CD4-positive, alpha-beta T cell treated with Interleukin-4 for 4 hours (primary cell): ENCODE measurements at regions not wholly inside any gene's neighbourhood (a gene's known extent, or its start where the extent isn't known, plus 50 kb on each side); places are given as distances from the start of the nearest gene placed in this dataset.
"Not testable (repeated sequence)": the region's sequence is repeated elsewhere in the genome, so short reads cannot be mapped to it uniquely, and the experiment has no call there.

Experiments used
- DNase-seq: peaks from one replicate; pipeline ENCODE4 v3.0.0-alpha.2; 2020

DNA sequence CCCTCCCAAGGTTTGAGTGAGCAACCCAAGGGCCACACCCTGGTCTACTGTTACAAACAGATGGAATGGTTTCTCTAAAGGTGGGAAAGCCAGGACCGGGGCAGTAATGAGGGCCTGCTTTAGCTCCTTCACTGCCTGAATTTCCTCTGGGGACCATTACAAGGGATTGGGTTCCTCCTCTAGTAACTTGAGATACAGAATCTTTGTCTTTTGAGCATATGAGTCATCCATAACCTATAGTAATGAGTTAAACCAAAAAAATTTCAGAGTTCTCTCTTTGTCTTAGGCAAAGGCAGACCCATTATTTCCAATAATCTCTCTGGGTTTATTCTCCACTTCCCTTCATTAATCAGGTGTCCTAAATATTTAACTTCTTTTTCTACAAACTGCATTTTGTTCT, 618.8 kb downstream of the HINT1 start:
- DNase-seq, result no peak

DNA sequence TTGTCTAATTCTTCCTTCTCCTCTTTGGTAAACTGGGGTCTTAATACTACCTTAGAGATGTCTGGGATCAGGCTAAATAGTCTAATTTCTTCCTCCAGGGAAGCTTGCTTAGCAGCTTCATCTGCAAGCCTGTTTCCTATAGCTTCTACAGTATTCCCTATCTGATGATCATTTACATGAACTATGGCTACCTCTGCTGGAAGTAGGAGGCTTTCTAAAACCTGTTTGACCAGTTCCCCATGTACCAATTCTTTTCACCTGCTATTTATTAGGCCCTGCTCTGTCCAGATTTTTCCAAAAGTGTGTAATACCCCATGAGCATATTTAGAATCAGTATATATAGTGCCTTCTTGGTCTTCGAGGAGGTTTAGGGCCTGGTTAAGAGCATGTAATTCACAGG, 619.8 kb downstream of the HINT1 start:
- DNase-seq, result no peak

DNA sequence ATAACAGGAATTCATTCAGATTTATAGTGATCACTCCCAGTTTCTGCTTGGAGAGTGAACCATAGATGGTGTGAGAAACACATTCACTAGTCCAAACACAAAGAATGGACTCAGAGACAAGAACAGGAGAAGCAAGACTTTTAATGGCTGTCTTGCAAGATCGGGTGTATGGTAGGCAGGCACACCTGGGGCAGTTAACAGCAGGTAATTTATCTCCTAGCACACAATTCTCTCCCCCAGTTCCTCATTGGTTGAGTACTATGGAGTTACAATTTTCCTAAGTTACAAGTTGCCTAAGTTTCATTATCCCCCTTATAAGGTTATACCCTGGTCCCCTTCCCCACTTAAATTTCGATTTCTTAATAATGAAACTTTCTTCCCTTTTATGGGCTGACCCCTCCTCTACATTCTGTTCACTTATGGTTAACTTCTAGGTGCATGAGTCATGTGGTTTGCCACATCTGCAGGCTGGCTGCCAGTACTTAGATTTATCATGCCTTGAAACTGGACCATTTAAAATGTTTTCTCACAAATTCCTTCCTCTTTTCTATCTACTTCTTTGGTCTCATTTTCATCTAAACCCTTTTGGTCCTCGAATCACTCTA, 623.3 kb downstream of the HINT1 start:
- DNase-seq, result no peak

DNA sequence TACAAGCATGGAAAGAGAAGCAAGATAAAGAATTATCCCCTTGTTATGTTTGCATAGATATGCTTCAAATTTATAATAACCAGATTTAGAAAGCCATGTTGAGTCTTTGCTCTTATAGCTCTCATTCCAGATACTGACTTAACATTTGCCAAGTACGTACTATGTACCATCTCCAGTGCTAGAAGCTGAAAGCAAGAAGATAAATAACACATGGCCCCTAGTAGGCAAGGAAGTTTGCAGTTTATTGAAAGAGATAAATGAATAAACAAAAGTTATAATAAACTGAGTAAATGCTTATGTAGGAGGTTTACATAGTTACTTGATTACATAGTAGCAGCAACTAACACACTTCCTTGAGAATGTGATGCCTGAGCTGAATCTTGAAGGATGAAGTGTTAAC, 628.4 kb downstream of the HINT1 start:
- no peak for DNase-seq

DNA sequence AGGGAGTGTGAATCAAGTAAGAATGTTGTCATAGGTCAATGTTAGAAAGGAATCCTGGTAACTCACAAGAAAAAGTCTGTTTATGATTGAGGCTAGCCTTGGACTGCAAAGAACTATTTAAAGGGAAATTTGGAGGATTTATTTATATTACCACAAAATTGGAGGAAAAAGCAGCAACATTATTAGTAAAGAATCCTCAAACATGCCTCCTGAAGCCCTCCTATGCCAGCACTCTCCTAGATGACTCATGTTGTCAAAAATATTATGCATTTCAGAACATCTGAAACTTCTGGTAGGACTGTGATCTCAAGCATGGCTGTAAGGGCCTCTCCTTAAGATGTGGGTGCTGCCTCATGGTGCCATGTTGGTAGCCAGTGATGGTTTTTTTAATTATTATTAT, 628.5 kb downstream of the CHSY3 start:
- no peak for DNase-seq

DNA sequence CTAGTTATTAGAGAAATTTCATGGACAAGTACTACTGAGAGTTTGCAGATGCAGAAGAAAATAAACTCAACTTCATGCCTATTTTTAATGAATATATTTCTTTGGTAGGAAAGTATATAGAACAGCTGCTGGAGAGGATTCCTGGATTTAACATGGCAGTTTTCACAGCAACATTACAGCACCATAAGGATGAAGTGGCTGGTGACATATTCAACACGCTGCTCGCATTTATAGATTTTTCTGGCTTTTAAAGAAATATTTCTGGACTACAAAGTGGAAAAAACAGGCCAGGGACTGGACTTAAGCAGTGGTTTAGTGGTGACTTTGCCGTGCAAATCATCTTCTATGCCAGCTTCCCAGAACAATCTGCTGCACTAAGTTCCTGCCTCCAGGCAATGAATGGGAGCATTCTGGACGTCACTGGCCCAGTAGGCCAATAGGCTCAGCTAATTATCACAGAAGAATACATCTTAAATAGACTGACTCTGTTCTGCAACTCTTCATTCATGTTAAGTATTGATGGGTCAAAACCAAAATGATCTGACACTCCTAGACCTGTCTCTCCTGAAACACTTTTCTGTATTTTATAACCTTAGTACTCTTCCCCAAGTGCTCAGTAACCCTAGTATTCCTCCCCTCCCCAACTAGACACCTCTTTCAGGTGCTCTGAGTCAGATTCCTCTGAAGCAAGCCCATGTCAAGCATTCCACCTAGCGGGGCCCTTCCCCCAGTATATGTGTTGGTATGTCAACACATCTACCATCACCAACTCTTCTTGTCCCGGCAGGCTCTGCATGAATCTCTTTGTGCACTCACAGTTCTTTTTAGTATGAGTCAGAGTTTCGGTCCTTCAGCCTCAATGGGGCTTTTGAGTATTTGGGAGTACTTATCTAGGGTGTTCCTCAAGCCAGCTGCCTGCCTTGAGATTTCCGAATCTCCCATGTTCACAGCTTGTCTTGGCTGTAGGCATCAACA, 625.5 kb downstream of the CHSY3 start:
- DNase-seq, result no peak

DNA sequence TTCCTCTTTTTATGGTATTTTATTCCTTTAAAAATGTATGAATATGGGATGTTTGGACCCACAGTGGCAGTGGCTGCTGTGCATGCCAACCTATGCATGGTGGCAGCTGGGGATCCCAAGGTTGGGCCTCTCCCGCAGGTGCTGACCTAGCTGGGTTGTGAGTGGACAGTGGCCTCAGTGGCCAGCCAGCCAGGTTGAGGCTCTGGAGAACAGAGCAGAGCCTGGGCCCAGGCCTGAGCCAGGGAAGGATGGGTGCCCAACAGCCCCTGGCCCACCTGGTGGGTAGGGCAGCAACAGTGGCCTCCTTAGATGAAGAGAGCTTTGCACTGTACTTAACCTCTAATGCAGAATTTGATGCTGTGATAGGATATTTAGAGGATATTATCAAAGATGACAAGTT, 624.8 kb downstream of the CHSY3 start:
- DNase-seq, result no peak

DNA sequence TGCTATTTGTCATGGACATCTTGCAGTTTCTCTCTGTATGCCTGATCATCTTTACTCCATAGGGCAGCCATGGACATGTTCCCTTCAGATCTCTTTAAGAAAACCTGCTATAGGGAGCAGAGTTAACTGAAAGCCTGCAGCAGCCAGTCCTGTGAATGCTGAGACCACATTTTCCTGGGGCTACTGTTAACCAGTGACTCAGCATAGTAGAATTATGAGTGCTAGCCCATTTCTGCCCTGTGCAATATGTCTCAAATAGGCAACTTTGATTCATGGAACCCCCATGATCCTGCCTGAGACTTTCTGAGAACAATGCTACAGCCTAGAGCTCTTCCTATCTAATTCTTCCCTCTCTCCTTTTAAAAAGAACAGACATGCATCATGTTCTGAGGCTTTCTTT, 624.2 kb downstream of the CHSY3 start:
- DNase-seq, result no peak

DNA sequence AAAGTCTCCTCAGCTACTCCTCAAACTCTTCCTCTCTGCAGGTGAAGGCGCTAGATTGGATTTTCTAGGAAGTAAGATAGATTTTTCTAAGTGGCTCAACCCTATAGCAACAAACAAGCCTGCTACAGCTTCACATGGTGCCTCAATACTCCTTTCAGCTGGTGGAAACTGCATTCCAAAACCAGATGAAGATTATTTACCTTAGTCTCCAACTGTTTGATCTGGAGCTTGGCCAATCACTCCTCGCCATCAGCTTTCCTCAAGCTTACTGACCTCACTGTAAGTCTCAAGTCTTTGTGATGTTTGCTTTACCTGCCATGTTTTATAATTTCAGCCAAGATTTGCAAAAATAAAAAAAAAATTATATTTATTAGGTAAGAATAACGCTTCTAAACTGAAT, 622.4 kb downstream of the CHSY3 start:
- no peak for DNase-seq

DNA sequence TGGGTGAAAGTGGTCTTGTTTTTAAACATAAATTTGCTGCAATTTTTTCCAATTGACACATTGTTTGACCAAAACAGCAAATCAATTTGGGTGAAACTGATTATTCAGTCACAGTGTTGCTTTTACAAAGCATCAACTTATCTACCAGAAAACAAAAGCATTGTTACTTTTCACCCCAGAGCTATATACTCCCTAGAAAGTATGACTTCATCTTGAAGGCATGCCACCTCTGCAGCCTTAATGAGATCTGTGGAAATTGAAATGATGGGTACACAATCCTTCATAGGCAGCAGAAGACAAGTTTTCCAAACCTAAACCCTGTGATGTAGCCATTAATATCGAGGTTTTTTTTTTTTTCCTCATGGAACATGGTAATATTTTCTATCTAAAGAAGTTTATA, 615.9 kb downstream of the CHSY3 start:
- DNase-seq, result no peak

DNA sequence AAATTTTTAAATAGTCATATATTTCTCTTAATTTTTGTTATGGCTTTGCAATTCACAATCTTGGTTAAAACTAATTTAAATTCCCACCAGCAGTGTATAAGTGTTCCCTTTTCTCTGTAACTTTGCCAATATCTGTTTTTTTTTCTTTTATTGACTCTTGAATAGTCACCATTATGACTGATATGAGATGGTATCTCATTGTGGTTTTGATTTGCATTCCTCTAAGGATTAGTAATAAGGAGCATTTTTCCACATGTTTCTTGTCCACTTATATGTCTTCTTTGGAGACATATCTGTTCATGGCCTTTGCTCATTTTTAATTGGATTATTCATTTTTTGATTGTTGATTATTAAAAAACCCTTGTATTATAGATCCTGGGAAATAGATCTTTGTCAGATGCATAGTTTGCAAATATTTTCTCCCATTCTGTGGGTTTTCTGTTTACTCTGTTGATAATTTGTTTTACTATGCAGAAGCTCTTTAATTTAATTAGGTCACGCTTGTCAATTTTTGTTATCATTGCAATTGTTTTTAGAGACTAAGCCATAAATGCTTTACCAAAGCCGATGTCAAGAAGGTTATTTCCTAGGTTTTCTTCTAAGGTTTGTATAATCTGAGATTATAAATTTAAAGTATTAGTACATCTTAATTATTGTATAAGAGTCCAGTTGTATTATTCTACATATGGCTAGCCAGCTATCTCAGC, 610.9 kb downstream of the CHSY3 start:
- no peak for DNase-seq

DNA sequence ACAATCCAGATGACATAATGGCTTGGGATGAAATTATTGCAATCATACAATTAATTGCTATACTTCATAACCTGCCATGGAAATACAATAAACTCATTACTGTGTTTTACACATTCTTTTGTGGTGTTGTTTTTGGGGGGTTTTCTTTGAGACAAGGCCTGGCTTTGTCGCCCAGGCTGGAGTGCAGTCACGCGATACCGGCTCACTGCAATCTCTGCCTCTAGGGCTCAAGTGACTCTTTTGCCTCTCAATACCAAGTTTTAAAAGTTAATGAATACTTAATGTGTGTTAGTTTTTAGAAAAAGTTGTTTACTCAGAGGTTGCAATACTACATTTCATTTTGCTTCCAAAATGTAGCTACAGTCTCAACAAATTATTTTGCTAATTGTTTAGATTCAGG, 598.4 kb downstream of the CHSY3 start:
- DNase-seq, result no peak

DNA sequence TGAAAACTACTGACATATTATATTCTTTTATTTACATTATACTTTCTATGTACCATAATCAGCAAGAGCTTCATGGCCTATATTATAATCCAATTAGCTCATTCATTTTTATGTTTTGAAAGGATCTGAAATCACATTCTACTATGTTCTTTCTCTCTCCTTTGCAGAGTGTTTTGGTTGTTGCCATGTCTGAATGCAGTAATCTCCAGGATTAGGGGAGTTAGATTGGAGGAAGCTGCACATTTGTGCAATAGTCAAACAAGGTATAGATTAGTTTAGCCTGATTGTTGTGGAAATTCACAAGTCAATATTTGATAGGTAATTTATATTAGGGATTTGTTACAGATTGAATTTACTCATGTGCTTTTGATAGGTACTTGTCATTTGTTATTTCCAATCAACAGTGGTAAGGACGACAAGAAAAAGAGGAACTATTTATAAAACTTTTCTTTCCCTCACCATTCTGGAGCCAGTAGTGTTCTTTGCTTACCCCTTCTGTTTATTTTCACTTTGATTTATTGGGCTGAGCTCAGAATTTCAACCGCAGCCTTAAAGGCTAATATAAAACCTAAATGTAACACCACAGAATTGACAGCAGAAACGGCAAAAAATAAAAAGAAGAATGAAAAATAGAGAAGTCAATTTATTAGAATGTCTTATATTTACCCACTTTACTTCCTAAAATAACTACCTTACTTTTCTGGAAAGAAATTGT, 597.0 kb downstream of the CHSY3 start:
- DNase-seq, result no peak

DNA sequence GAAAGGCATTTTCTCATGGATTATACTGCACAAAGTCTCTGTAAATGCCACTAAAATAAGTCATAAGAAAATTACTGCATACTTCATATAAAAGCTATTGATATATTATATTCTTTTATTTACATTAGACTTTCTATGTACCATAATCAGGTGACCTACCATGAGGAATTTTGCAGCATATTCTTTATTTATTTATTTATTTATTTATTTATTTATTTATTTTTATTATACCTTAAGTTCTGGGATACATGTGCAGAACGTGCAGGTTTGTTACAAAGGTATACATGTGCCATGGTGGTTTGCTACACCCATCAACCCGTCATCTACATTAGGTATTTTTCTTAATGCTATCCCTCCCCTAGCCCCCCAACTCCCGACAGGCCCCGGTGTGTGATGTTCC, 596.2 kb downstream of the CHSY3 start:
- not testable (repeated sequence) for DNase-seq

DNA sequence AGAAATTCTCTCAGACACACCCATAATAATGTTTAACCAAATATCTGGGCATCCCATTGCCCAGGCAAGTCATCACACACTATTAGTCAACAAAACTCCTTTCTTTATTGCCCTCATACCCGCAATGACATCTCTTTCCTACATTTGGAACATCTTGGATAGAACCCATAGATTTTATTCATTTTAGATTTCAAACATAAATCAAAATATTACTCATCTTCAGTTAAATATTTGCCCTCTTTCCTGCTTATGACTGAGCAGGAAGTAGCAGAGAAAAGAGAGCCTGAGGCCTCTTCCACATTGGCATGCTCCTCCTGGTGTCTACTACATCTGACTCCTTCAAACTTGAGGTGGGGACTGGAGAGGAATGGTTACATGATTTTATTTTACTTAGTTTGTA, 592.0 kb downstream of the CHSY3 start:
- no peak for DNase-seq

DNA sequence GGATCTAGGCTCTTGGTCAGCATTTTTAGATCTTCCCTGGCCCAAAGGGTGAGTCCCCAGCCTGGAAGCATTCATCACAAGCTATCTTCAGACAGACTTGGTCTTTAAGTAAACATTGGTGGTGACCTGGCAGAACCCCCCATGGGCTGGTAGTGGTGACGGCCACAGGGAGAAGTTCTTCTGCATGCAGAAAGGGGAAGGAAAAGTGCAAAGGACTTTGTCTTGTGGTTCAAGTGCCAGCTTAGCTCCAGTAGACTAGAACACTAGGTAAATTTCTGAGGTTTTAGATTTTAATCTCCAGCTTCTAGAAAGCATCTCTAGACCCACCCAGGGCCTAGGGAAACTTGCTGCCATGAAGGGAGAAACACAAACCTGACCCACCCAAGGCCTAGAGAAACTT, 584.0 kb downstream of the CHSY3 start:
- DNase-seq, result no peak

DNA sequence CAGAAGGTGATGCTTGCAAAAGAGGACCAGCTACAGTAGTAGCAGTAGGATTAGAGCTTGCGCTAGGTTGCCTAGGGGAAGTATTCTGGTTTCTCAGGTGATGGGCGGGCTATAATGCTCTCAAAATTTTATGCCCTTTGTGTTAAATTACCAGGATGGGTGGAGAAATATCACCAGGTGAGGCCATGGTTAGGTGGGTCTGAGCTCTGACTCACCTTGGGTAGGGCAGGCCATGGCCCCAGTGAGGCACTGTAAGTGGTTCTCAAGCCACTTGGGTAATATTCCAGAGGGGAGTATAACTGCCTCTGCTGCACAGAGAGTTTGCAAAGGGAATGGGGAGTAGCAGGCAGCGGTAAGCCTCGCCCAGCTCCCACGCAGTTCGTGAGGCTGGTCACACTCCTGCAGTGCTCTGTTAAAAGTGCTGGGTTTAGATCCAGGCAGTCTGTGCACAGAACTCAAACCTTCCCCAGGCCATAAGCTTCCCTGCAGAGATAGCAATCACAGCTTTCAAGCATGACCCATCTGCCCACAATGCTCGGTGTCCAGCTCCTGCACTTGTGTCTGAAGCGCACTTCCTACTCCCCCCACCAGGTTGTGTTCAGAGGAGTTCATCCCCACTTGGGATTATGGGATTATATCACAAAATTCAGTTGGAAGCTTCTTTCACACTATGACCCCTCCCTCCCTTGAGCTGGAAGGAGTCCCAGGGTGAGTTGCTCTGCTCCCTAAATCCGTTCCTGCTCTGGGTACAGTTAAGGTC, 575.0 kb downstream of the CHSY3 start:
- no peak for DNase-seq

DNA sequence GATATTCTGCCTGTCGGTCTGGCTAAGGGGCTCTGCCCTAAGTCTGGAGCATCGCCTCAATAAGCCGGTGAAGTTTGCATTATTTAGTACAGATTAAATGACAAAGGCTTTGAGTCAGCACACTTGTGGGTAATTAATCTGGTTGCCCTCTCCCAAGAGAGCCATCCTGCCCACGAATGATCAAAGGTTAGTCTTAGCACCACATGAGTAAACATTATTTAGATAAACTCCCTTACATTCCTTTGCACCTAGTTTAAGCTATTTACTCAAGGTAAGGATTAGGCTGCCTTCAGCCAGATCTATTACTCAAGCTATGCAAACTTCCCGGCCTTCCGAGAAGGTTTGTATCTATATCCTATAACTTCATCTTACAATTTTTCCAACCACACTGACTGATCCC, 572.1 kb downstream of the CHSY3 start:
- no peak for DNase-seq

DNA sequence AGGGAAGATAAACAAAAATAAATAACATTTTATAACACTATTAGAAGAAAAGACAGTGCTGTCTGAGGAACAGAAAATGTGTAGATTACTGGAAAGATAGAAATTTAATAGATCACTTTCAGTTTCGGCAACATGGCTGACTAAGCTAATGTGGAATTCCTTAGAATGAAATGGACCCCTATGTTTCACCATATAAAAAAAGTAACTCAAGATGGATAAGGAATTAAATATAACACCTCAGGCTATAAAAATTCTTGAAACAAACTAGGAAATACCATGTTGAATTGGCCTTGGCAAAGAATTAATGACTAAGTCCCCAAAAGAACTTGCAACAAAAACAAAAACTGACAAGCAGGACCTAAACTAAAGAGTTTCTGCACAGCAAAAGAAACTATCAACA, 558.3 kb downstream of the CHSY3 start:
- no peak for DNase-seq

DNA sequence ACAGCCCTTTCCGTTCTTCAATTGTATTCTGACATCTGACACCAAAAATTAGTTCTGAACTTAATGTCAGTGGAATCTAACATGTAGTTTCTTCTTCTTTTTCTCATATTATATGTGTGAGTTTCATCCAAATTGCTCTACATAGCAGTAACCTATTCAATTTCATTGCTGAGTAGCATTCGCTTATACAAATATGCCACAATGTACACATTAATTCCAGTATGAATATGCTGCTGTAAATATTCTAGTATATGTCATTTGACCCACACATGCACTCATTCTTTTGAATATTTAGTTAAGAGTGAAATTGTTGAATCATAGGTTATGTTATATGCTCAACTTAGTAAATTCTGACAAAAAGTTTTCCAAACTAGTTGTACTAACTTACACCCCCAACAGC, 550.9 kb downstream of the CHSY3 start:
- no peak for DNase-seq

DNA sequence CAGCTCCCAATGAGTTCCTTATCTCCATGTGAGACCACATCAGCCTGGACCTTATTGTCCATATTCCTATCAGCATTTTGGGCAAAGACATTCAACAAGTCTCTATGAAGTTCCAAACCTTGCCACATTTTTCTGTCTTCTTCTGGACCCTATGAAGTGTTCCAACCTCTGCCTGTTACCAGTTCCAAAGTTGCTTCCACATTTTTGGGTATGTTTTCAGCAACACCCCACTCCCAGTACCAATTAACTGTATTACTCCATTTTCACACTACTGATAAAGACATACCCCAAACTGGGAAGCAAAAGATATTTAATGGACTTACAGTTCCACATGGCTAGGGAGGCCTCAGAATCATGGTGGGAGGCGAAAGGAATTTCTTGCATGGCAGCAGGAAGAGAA, 548.5 kb downstream of the CHSY3 start:
- DNase-seq, result no peak

DNA sequence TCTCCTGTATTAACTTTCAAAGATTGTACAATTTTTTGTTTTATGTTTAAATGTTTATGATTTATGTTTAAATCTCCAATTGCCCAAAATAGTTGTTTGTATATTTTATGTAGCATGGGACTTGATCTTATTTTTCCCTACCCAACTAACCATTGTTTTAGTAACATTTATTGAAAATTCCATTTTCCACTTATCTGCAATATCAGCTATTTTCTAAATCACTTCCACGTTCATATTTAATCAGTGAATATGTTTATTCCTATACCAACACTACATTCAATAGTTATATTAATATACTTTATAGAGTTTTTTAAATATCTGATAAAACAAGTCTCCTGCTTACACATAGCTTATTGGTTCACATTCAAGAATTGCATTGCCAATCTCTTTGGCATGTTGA, 532.2 kb downstream of the CHSY3 start:
- no peak for DNase-seq
